ENCODE measurements at regions not wholly inside any gene's neighbourhood (a gene's known extent, or its start where the extent isn't known, plus 50 kb on each side); places are given as distances from the start of the nearest gene placed in this dataset.

- H3K27ac ChIP-seq: no peak overlapping the region
- H3K36me3 ChIP-seq: no peaks in the 10 kb centered on the region
- H3K9me3 ChIP-seq (ENCODE audit: severe bottlenecking): peaks cover 5% of the 10 kb centered on the region
- TF ChIP-seq CTCF (IDR thresholded peaks at IDR 0.05; ENCODE audit: low read depth, low read length): no peak
- no peak for DNase-seq
- H3K27me3 ChIP-seq (ENCODE audit: insufficient read depth, low read depth, severe bottlenecking): no peaks in the 10 kb centered on the region
- no peak overlapping the region for H3K4me3 ChIP-seq (ENCODE audit: low read depth, low read length)
Measured at GRCh38 chr2:121088251-121089165, 196.5 kb downstream of the TFCP2L1 start.

DNA sequence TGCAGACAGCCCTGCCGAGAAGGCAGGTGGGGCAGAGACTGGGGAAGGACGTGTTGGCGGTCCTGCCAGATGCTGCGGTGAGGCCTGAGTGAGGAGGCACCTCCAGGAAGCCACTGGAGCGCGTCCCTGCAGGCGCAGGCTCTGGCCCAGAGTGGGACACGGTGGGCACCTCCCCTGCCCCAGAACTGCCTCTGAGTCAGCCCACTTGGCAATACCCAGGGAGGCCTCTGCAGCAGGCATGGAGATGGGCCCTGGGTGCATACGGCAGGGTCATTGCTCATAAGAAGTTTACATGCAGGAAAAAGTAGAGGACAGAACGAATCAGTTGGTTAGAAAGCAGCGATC lies 195.9 kb downstream of the TFCP2L1 start:
- no peaks in the 10 kb centered on the region for H3K27me3 ChIP-seq (ENCODE audit: insufficient read depth, low read depth, severe bottlenecking)
- H3K9me3 ChIP-seq (ENCODE audit: severe bottlenecking): peaks cover 5% of the 10 kb centered on the region
- H3K36me3 ChIP-seq: no peaks in the 10 kb centered on the region
- TF ChIP-seq CTCF (IDR thresholded peaks at IDR 0.05; ENCODE audit: low read depth, low read length): no peak
- H3K4me3 ChIP-seq (ENCODE audit: low read depth, low read length): no peak overlapping the region
- H3K27ac ChIP-seq: no peak overlapping the region
- DNase-seq: no peak

DNA sequence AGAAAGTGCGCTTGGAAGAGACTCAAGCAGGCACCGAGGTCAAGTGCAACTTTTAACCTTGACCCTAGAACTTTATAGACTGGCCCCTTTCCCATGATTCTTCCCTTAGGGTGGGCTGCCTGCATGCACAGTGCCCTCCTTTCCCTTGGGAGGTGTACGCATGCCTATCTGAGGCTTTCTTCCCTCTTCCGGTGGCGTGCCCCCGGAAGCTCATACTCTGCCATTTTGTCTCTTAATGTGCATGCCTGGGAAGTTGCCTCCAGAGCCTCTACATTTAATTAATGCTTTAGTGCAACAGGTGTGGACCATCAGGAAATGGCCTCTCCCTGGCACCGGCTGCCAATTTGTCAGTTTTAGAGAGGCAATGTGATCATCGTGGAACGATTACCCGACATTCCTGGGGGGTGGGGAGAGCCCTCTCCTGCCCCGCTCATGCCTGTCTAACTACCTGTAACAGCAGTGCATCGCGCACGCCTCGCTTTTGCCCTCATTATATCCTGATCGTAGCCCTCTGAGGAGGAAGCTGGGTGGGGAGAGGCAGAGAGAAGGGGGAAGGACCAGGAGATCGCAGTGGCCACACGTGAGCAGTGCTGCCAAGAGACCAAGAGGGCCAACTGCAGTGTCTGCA lies 194.8 kb downstream of the TFCP2L1 start:
- Histone ChIP-seq H3K9me3 (ENCODE audit: severe bottlenecking) (peaks cover 5% of the 10 kb centered on the region), H3K36me3 (no peaks in the 10 kb centered on the region), H3K27ac (no peak overlapping the region), H3K4me3 (ENCODE audit: low read depth, low read length) (no peak overlapping the region), H3K27me3 (ENCODE audit: insufficient read depth, low read depth, severe bottlenecking) (no peaks in the 10 kb centered on the region)
- no peak for TF ChIP-seq CTCF (IDR thresholded peaks at IDR 0.05; ENCODE audit: low read depth, low read length)
- no peak for DNase-seq

DNA sequence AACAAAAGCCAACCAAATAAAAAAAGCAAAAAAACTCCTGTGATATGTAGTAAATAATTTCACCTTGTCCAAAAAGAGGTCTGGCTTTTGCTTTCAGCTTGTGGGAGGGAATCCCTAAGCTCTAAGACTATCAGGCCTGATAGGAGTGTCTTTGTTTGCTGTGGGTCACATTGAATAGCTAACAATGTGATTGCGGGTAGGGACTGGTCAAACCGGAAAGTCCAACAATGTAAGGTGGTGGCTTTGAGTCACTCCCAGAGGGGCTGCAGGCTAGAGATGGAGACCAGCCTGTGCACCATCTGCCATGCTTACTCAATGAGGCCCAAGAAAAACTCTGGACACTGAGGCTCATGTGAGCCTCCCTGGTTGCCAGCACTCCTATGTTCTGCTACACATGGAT lies 192.9 kb downstream of the TFCP2L1 start:
- no peak overlapping the region for H3K27ac ChIP-seq

DNA sequence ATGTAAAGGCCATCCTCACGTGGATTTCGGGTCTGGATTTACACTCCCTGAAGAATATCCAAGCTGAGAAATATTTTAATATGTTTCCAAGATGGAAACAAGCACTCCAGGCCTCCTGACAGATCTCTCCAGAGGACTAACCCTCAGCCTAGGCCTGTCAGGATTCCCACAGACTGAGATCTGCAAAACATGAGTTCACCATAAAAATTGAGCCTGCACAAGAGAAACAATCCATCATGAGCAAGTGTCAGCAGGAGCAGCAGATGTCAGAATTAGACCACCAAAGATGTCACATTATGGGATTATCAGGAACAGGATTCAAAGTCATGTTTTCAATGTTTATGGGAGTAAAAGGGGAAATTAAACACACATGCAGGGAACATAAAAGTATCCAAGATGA lies 191.3 kb downstream of the TFCP2L1 start:
- peaks cover 5% of the 10 kb centered on the region for H3K9me3 ChIP-seq (ENCODE audit: severe bottlenecking)
- H3K36me3 ChIP-seq: no peaks in the 10 kb centered on the region
- no peaks in the 10 kb centered on the region for H3K27me3 ChIP-seq (ENCODE audit: insufficient read depth, low read depth, severe bottlenecking)
- no peak overlapping the region for H3K4me3 ChIP-seq (ENCODE audit: low read depth, low read length)
- no peak for TF ChIP-seq CTCF (IDR thresholded peaks at IDR 0.05; ENCODE audit: low read depth, low read length)
- no peak overlapping the region for H3K27ac ChIP-seq
- DNase-seq: no peak

More for the DNA sequence above, 192.9 kb downstream of the TFCP2L1 start:
- no peak overlapping the region for H3K4me3 ChIP-seq (ENCODE audit: low read depth, low read length)
- H3K36me3 ChIP-seq: no peaks in the 10 kb centered on the region
- peaks cover 5% of the 10 kb centered on the region for H3K9me3 ChIP-seq (ENCODE audit: severe bottlenecking)
- H3K27me3 ChIP-seq (ENCODE audit: insufficient read depth, low read depth, severe bottlenecking): no peaks in the 10 kb centered on the region
- TF ChIP-seq CTCF (IDR thresholded peaks at IDR 0.05; ENCODE audit: low read depth, low read length): no peak
- peak; percentile 4 for DNase-seq
